Astrocyte of the cerebellum (primary cell): ENCODE measurements at regions not wholly inside any gene's neighbourhood (a gene's known extent, or its start where the extent isn't known, plus 50 kb on each side); places are given as distances from the start of the nearest gene placed in this dataset.

Experiments
- DNase-seq: peaks from one replicate; pipeline ENCODE4 v3.0.0-alpha.2; 2011; ENCODE audit warnings: low read depth
- H3K4me3 ChIP-seq: 2 replicates; pipeline ENCODE4 v1.5.1; 2011; ENCODE audit warnings: mild to moderate bottlenecking, low read depth, low read length, moderate library complexity
- CTCF ChIP-seq: IDR thresholded peaks from 2 replicates; pipeline ENCODE4 v1.5.1; 2012; ENCODE audit warnings: low read length, low read depth, moderate library complexity, mild to moderate bottlenecking; ENCODE audit errors: missing control alignments
- in situ Hi-C: cut with HindIII; loops from 2 replicates; pipeline ENCODE4 v1.10.0; 2017; ENCODE audit warnings: low sequenced_read_pairs

- in situ Hi-C loops = no loop called here
- H3K4me3 ChIP-seq = no peak overlapping the region
- no peak for DNase-seq
- no peak for TF ChIP-seq CTCF
Measured at GRCh38 chr6:23089981-23090380, 520.6 kb downstream of the HDGFL1 start.

GRCh38 chr6:23091795-23092194 lies 522.4 kb downstream of the HDGFL1 start:
- no peak for DNase-seq
- no peak overlapping the region for H3K4me3 ChIP-seq
- in situ Hi-C loops = no loop called here
- no peak for TF ChIP-seq CTCF

GRCh38 chr6:23096876-23097275 lies 527.5 kb downstream of the HDGFL1 start:
- no peak overlapping the region for H3K4me3 ChIP-seq
- no peak for TF ChIP-seq CTCF
- DNase-seq = no peak
- in situ Hi-C loops = no loop called here

- no peak for DNase-seq
- in situ Hi-C loops = no loop called here
- H3K4me3 ChIP-seq = no peak overlapping the region
- TF ChIP-seq CTCF = no peak
Measured at GRCh38 chr6:23097566-23097965, 528.2 kb downstream of the HDGFL1 start.

GRCh38 chr6:23106951-23107350 lies 537.6 kb downstream of the HDGFL1 start:
- DNase-seq = peak; percentile 79
- in situ Hi-C loops = no loop called here
- TF ChIP-seq CTCF = no peak
- H3K4me3 ChIP-seq = no peak overlapping the region

GRCh38 chr6:23111984-23112383 lies 542.6 kb downstream of the HDGFL1 start:
- DNase-seq = no peak
- in situ Hi-C loops = no loop called here
- H3K4me3 ChIP-seq = no peak overlapping the region
- no peak for TF ChIP-seq CTCF
